Right lobe of liver (tissue), 4 donors: ENCODE measurements at regions not wholly inside any gene's neighbourhood (a gene's known extent, or its start where the extent isn't known, plus 50 kb on each side); places are given as distances from the start of the nearest gene placed in this dataset.

Source experiments
- CTCF ChIP-seq, 4 donors: fragments of 200-600 bp in 3 of 4; fragments of 450-650 bp in 1 of 4; IDR thresholded peaks; one replicate each; pipeline versions ENCODE4 v1.5.1 to v1.8.0; 2016 to 2022; ENCODE audit warnings: antibody characterized with exemption in 4 of 4, mild to moderate bottlenecking in 2 of 4
- POLR2A ChIP-seq: fragments of 450-650 bp; IDR thresholded peaks from one replicate; pipeline ENCODE4 v1.6.1; 2017; ENCODE audit warnings: antibody characterized with exemption, mild to moderate bottlenecking
- donor health status: DM: no; HTN: no; CAD: no.
- donor health status: DM: no; HTN: no; CAD: no.
- donor health status: DM: no; HTN: yes; CAD: no.

- TF ChIP-seq CTCF (IDR thresholded peaks at IDR 0.05) (no peak), POLR2A (no peak)
These were observed 86.4 kb downstream of the DACT1 start for GRCh38 chr14:58724206-58724605.
